ENCODE measurements at regions not wholly inside any gene's neighbourhood (a gene's known extent, or its start where the extent isn't known, plus 50 kb on each side); places are given as distances from the start of the nearest gene placed in this dataset.

- DNase-seq (ENCODE audit: insufficient read length, low spot score) (no peak), FAIRE-seq (no peak)
Measured at GRCh38 chr3:137948400-137949072, 61.4 kb upstream of the CLDN18 start.

GRCh38 chr3:137958636-137959035 is 51.3 kb upstream of the CLDN18 start:
- DNase-seq (ENCODE audit: insufficient read length, low spot score) (no peak), FAIRE-seq (no peak)

All from GM19239 (cell line).